ENCODE measurements at regions not wholly inside any gene's neighbourhood (a gene's known extent, or its start where the extent isn't known, plus 50 kb on each side); places are given as distances from the start of the nearest gene placed in this dataset.
"Not testable (repeated sequence)": the region's sequence is repeated elsewhere in the genome, so short reads cannot be mapped to it uniquely, and the experiment has no call there.

GRCh38 chr2:48045613-48046012 is 139.3 kb upstream of the FBXO11 start:
- no peak for DNase-seq

GRCh38 chr2:48048476-48049171 is 142.3 kb upstream of the FBXO11 start:
- no peak for DNase-seq

- DNase-seq = no peak
Observed at GRCh38 chr2:48049371-48049770, 143.1 kb upstream of the FBXO11 start.

- no peak for DNase-seq
Observed at GRCh38 chr2:48050711-48051110, 144.4 kb upstream of the FBXO11 start.

- DNase-seq = peak; percentile 84
Observed at GRCh38 chr2:48059975-48060374, 153.7 kb upstream of the FBXO11 start.

GRCh38 chr2:48061656-48062055 is 155.4 kb upstream of the FBXO11 start:
- not testable (repeated sequence) for DNase-seq

GRCh38 chr2:48065096-48065495 is 158.8 kb upstream of the FBXO11 start:
- no peak for DNase-seq

GRCh38 chr2:48066000-48066399 is 159.7 kb upstream of the FBXO11 start:
- peak; percentile 81 for DNase-seq

- no peak for DNase-seq
Observed at GRCh38 chr2:48069769-48070168, 163.5 kb upstream of the FBXO11 start.

GRCh38 chr2:48070415-48070814 is 164.1 kb upstream of the FBXO11 start:
- no peak for DNase-seq

GRCh38 chr2:48072583-48072982 is 166.3 kb upstream of the FBXO11 start:
- DNase-seq = no peak

- no peak for DNase-seq
Observed at GRCh38 chr2:48075631-48076030, 169.3 kb upstream of the FBXO11 start.

GRCh38 chr2:48080534-48081316 is 174.4 kb upstream of the FBXO11 start:
- peak; percentile 8 for DNase-seq

- no peak for DNase-seq
Observed at GRCh38 chr2:48081317-48081628, 175.0 kb upstream of the FBXO11 start.

- DNase-seq = no peak
Observed at GRCh38 chr2:48085888-48086287, 179.6 kb upstream of the FBXO11 start.

- DNase-seq = no peak
Observed at GRCh38 chr2:48088994-48089393, 182.7 kb upstream of the FBXO11 start.

- no peak for DNase-seq
Observed at GRCh38 chr2:48089644-48090043, 183.3 kb upstream of the FBXO11 start.

GRCh38 chr2:48092846-48093803 is 186.8 kb upstream of the FBXO11 start:
- DNase-seq = no peak

- not testable (repeated sequence) for DNase-seq
Observed at GRCh38 chr2:48096765-48097164, 190.5 kb upstream of the FBXO11 start.

GRCh38 chr2:48098539-48098938 is 192.2 kb upstream of the FBXO11 start:
- no peak for DNase-seq

GRCh38 chr2:48104418-48104817 is 198.1 kb upstream of the FBXO11 start:
- DNase-seq = no peak

GRCh38 chr2:48105848-48106247 is 199.6 kb upstream of the FBXO11 start:
- DNase-seq = no peak

GRCh38 chr2:48107326-48107925 is 201.1 kb upstream of the FBXO11 start:
- no peak for DNase-seq

Data from hematopoietic multipotent progenitor cell treated with erythropoietin and hydrocortisone succinate and interleukin-3 and kit ligand, for 8 days (in vitro differentiated cells).